IMR-90 (cell line): ENCODE measurements at regions not wholly inside any gene's neighbourhood (a gene's known extent, or its start where the extent isn't known, plus 50 kb on each side); places are given as distances from the start of the nearest gene placed in this dataset.

Experiments used
- CTCF ChIP-seq: conservative IDR thresholded peaks from 2 replicates; pipeline ENCODE4 v1.5.1; 2012; ENCODE audit warnings: mild to moderate bottlenecking, low read depth, low read length, improper control_type of control experiment
- MXI1 ChIP-seq: IDR thresholded peaks from 2 replicates; pipeline ENCODE4 v1.6.1; 2012; ENCODE audit warnings: low read depth, mild to moderate bottlenecking, low read length, moderate library complexity, borderline replicate concordance
- POLR2A ChIP-seq: IDR thresholded peaks from 2 replicates; pipeline ENCODE4 v1.6.1; 2012; ENCODE audit warnings: mild to moderate bottlenecking, low read depth, low read length
- RAD21 ChIP-seq: IDR thresholded peaks from 2 replicates; pipeline ENCODE4 v1.6.1; 2012; ENCODE audit warnings: low read length, improper control_type of control experiment
- RCOR1 ChIP-seq: IDR thresholded peaks from 2 replicates; pipeline ENCODE4 v1.6.1; 2012; ENCODE audit warnings: mild to moderate bottlenecking, low read length, improper control_type of control experiment; ENCODE audit not compliant: insufficient replicate concordance
- RFX5 ChIP-seq: IDR thresholded peaks from 2 replicates; pipeline ENCODE4 v1.8.0; 2012; ENCODE audit warnings: low read depth, mild to moderate bottlenecking, low read length, moderate library complexity

GRCh38 chr1:187909382-187909781 is 1080.6 kb downstream of the PLA2G4A start:
- TF ChIP-seq POLR2A = no peak
- no peak for TF ChIP-seq CTCF
- TF ChIP-seq RCOR1 = no peak
- no peak for TF ChIP-seq RAD21
- TF ChIP-seq RFX5 = no peak
- no peak for TF ChIP-seq MXI1
